ENCODE measurements at regions not wholly inside any gene's neighbourhood (a gene's known extent, or its start where the extent isn't known, plus 50 kb on each side); places are given as distances from the start of the nearest gene placed in this dataset.

DNA sequence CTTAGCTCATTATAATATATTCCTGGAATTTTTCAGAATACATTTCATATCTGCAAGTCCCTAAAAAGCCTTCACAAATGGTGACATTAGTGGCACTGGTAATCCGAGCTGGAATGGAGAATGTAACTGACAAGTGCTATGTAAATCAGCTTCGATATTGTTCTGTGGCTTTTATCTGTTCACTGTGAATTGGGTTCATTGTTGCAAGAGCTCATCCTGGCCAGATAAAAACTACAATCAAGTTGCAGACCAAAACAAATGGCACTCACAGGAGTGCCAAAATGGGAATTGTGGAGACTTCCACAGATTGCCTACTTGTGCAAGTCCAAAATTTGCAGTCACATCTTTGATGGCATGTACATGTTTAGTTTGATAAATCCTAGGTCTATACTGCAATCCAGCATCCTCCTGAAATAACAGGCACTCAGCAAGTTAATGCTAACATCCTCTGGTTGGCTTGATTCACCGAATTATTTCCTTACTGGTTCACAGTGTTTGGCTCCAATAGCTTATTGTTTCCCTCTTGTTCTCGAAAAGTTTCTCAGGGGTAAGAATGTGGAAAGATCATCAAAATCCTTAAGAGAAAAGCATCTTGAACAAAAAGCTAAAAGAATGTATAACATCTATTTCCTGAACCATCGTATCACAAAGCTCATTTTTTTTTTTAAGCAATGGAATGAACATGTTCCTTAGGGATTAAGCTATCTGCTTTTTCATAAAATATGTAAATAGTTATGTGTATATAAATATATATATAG is 904.9 kb downstream of the CENPC start:
- CTCF ChIA-PET, result no interaction called here
- no peak overlapping the region for H3K4me3 ChIP-seq (ENCODE audit: low read depth, low read length)
- POLR2A ChIA-PET, result no interaction called here
- no peaks in the 10 kb centered on the region for H3K27me3 ChIP-seq (ENCODE audit: control insufficient read depth, insufficient read depth, low read length)
- DNase-seq (ENCODE audit: low read depth, low spot score), result no peak
- TF ChIP-seq, protein P1, sequence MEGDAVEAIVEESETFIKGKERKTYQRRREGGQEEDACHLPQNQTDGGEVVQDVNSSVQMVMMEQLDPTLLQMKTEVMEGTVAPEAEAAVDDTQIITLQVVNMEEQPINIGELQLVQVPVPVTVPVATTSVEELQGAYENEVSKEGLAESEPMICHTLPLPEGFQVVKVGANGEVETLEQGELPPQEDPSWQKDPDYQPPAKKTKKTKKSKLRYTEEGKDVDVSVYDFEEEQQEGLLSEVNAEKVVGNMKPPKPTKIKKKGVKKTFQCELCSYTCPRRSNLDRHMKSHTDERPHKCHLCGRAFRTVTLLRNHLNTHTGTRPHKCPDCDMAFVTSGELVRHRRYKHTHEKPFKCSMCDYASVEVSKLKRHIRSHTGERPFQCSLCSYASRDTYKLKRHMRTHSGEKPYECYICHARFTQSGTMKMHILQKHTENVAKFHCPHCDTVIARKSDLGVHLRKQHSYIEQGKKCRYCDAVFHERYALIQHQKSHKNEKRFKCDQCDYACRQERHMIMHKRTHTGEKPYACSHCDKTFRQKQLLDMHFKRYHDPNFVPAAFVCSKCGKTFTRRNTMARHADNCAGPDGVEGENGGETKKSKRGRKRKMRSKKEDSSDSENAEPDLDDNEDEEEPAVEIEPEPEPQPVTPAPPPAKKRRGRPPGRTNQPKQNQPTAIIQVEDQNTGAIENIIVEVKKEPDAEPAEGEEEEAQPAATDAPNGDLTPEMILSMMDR (IDR thresholded peaks at IDR 0.05; ENCODE audit: low read depth, low read length), result no peak
- peaks cover 3% of the 10 kb centered on the region; the same call in 1 of the 2 replicates for H3K9me3 ChIP-seq (ENCODE audit: control insufficient read depth, insufficient read depth, low read length)
- no peak overlapping the region for H3K27ac ChIP-seq (ENCODE audit: low read depth, low read length)

DNA sequence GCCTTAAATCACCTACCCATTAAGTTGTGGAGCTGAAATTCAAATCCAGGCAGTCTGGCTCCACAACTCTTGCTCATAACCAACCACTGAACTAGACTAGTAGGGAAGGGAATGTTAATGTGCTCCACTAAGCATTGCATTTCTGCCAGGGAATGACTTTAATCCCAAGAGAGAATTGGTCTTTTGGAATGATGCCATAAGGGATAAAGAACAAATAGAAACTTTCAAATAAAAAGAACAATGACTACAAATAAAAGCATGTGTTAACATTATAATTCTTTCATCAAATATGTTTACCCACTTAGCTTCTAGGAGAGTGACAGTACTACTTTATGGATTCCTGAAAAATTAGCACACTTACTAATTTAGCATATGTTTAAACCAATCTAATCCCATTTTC is 905.9 kb downstream of the CENPC start:
- DNase-seq (ENCODE audit: low read depth, low spot score), result no peak
- ChIA-PET POLR2A (no interaction called here), CTCF (no interaction called here)
- H3K9me3 ChIP-seq (ENCODE audit: control insufficient read depth, insufficient read depth, low read length), result peaks cover 3% of the 10 kb centered on the region; the same call in 1 of the 2 replicates
- H3K27ac ChIP-seq (ENCODE audit: low read depth, low read length), result no peak overlapping the region
- no peak overlapping the region for H3K4me3 ChIP-seq (ENCODE audit: low read depth, low read length)
- TF ChIP-seq, protein P1 (IDR thresholded peaks at IDR 0.05; ENCODE audit: low read depth, low read length), result no peak
- no peaks in the 10 kb centered on the region for H3K27me3 ChIP-seq (ENCODE audit: control insufficient read depth, insufficient read depth, low read length)

DNA sequence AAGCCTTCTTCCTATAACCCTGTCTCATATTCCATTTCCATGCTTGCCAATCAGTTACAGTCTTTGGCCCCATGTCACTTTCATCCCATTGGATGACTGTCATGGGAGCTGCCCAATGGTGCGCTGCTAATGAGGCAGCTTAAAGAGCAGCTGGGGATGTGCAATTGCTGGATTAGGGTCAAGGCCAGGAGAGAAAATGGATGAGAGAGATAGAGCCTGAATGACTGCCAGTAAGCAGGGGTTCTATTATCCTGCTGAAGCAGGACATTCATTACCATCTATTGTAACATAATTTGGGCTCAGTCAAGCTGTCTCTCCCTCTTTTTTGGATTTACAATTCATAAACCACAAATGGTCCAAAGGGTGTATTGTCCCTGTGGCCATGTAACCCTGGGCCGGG is 909.0 kb downstream of the CENPC start:
- DNase-seq (ENCODE audit: low read depth, low spot score), result no peak
- Histone ChIP-seq H3K4me3 (ENCODE audit: low read depth, low read length) (no peak overlapping the region), H3K27ac (ENCODE audit: low read depth, low read length) (no peak overlapping the region), H3K9me3 (ENCODE audit: control insufficient read depth, insufficient read depth, low read length) (peaks cover 7% of the 10 kb centered on the region; the same call in 1 of the 2 replicates), H3K27me3 (ENCODE audit: control insufficient read depth, insufficient read depth, low read length) (no peaks in the 10 kb centered on the region)
- ChIA-PET POLR2A (no interaction called here), CTCF (no interaction called here)
- TF ChIP-seq, protein P1 (IDR thresholded peaks at IDR 0.05; ENCODE audit: low read depth, low read length), result no peak

DNA sequence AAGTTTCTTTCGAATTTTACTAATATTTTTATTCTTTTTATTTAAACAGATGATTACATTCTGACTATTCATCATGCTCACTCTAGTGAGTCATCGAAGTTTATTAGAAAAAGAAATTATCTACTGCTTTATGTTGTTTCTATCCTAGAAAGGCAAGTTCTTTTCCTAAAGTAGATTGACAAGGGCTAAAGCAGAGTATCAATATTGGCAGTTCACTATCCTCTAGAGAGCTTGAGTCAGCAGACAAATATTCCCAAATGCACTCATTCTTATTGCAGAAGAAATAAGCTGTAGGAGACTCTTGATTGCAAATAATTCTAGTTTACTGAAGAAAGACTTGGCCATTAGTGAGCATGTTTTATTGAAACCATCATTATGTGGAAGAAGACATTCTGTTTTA is 911.8 kb downstream of the CENPC start:
- ChIA-PET POLR2A (no interaction called here), CTCF (no interaction called here)
- no peak overlapping the region for H3K27ac ChIP-seq (ENCODE audit: low read depth, low read length)
- H3K4me3 ChIP-seq (ENCODE audit: low read depth, low read length), result no peak overlapping the region
- TF ChIP-seq, protein P1 (IDR thresholded peaks at IDR 0.05; ENCODE audit: low read depth, low read length), result no peak
- H3K27me3 ChIP-seq (ENCODE audit: control insufficient read depth, insufficient read depth, low read length), result no peaks in the 10 kb centered on the region
- no peak for DNase-seq (ENCODE audit: low read depth, low spot score)
- H3K9me3 ChIP-seq (ENCODE audit: control insufficient read depth, insufficient read depth, low read length), result peaks cover 7% of the 10 kb centered on the region; the same call in 1 of the 2 replicates

DNA sequence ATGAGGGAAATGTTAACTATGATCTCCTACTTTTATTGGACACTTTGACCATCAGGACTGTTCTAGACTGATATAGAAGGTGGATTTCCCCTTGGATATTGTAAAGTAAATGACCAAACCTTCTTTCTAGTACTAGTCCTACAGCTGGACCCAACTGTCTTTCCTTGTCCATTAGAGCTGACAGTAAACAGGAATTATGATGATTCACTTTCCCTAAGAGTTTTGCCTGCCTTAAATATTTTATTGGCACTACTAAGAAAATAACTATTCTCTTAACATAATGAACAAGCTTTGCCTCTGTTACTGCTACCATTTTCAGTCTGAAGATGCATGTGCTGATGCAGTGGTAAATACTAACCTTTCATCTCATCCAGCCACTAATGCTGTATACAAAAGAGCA is 915.4 kb downstream of the CENPC start:
- Histone ChIP-seq H3K27ac (ENCODE audit: low read depth, low read length) (no peak overlapping the region), H3K4me3 (ENCODE audit: low read depth, low read length) (no peak overlapping the region), H3K27me3 (ENCODE audit: control insufficient read depth, insufficient read depth, low read length) (no peaks in the 10 kb centered on the region), H3K9me3 (ENCODE audit: control insufficient read depth, insufficient read depth, low read length) (peaks cover 3% of the 10 kb centered on the region; the same call in 1 of the 2 replicates)
- TF ChIP-seq, protein P1 (IDR thresholded peaks at IDR 0.05; ENCODE audit: low read depth, low read length), result no peak
- no peak for DNase-seq (ENCODE audit: low read depth, low spot score)
- ChIA-PET CTCF (no interaction called here), POLR2A (no interaction called here)

Data from AG04450 (cell line).